Adrenal gland (tissue), 5 donors: ENCODE measurements at regions not wholly inside any gene's neighbourhood (a gene's known extent, or its start where the extent isn't known, plus 50 kb on each side); places are given as distances from the start of the nearest gene placed in this dataset.

Experiments
- POLR2A ChIP-seq, 2 donors: fragments of 450-650 bp; IDR thresholded peaks; one replicate each; pipeline ENCODE4 v1.6.1; 2017; ENCODE audit warnings: antibody characterized with exemption in 2 of 2, mild to moderate bottlenecking in 2 of 2, moderate library complexity in 1 of 2
- TF ChIP-seq, protein P1 (sequence below), 6 experiments: fragments of 450-650 bp in 4 of 6; fragments of 200-600 bp in 2 of 6; sonication (generic) in 1 of 6; IDR thresholded peaks; 1 replicate in 5 of 6; 2 replicates in 1 of 6; pipeline versions ENCODE4 v1.5.1 to v1.8.0; 2016 to 2021; ENCODE audit warnings: antibody characterized with exemption in 6 of 6, mild to moderate bottlenecking in 2 of 6, moderate library complexity in 1 of 6
- donor health status: DM: no; HTN: no; CAD: no.

DNA sequence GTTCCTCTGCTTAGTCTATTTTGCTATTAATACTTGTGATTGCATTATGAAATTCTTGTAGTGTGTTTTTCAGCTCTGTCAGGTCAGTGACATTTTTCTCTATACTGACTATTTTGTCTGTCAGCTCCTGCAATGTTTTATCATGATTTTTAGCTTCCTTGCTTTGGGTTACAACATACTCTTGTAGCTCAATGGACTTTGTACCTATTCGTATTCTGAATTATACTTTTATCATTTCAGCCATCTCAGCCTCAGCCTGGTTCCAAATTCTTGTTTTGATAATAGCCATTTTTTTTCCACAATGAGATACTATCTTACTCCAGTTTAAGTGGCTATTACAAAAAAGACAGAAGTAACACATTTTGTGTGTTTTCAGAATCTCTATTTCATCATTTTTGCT lies 204.2 kb upstream of the ONECUT1 start:
- TF ChIP-seq, protein P1, sequence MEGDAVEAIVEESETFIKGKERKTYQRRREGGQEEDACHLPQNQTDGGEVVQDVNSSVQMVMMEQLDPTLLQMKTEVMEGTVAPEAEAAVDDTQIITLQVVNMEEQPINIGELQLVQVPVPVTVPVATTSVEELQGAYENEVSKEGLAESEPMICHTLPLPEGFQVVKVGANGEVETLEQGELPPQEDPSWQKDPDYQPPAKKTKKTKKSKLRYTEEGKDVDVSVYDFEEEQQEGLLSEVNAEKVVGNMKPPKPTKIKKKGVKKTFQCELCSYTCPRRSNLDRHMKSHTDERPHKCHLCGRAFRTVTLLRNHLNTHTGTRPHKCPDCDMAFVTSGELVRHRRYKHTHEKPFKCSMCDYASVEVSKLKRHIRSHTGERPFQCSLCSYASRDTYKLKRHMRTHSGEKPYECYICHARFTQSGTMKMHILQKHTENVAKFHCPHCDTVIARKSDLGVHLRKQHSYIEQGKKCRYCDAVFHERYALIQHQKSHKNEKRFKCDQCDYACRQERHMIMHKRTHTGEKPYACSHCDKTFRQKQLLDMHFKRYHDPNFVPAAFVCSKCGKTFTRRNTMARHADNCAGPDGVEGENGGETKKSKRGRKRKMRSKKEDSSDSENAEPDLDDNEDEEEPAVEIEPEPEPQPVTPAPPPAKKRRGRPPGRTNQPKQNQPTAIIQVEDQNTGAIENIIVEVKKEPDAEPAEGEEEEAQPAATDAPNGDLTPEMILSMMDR (IDR thresholded peaks at IDR 0.05): no peak
- no peak for TF ChIP-seq POLR2A (IDR thresholded peaks at IDR 0.05)
